NCI-H1092 treated with DMSO at 0.1 percent for 48 hours (cell line): ENCODE measurements at regions not wholly inside any gene's neighbourhood (a gene's known extent, or its start where the extent isn't known, plus 50 kb on each side); places are given as distances from the start of the nearest gene placed in this dataset.
"Not testable (repeated sequence)": the region's sequence is repeated elsewhere in the genome, so short reads cannot be mapped to it uniquely, and the experiment has no call there.

ENCODE experiments used
- DNase-seq: peaks from one replicate; lab custom pipeline; 2025; lab: John Stamatoyannopoulos, UW

DNA sequence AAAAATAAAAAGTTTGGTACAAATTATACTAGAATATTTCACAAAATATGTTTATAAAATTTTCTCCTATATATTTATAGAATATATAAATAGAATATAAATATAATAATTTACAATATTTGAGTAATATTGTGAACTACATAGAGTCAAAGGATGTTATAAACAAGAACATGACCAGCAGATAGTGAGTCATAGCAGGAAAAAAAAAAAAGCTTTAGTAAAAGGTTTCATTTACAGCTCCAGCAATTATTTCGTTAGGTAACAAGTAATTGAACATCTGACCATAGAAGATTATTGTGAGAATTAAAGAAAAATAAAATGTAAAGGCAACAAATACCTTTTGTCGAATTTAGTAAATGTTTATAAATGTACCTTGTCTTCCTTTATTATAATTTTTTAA lies 864.1 kb downstream of the PCDH17 start:
- DNase-seq = no peak

DNA sequence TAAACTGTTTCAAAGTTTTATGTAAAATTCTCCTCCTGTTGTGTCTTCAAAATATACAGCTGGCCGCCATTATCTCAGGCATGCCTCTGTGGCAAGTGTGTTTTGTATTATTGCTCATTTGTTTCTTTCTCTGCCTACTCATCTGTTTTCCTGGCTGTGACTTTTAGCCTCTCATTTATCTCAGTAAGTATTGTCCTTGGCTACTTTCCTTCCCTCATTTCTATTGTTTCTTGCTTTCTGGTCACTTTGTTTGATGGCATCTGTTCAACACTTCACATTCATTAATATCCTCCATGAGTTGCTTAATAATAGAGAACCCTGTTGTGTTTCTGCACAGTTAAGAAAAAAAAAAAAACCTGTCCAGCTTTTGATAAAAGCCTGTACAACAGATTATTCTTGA lies 869.4 kb downstream of the PCDH17 start:
- no peak for DNase-seq

DNA sequence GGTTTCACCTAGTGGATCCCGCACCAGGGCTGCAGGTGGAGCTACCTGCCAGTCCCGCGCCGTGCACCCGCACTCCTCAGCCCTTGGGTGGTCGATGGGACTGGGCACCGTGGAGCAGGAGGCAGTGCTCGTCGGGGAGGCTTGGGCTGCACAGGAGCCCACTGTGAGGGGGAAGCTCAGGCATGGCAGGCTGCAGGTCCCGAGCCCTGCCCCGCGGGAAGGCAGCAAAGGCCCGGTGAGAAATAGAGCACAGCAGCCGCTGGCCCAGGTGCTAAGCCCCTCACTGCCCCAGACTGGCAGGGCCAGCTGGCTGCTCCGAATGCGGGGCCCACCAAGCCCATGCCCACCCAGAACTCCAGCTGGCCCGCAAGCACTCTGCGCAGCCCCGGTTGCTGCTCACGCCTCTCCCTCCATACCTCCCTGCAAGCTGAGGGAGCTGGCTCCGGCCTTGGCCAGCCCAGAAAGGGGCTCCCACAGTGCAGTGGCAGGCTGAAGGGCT lies 872.7 kb downstream of the PCDH17 start:
- DNase-seq = not testable (repeated sequence)

DNA sequence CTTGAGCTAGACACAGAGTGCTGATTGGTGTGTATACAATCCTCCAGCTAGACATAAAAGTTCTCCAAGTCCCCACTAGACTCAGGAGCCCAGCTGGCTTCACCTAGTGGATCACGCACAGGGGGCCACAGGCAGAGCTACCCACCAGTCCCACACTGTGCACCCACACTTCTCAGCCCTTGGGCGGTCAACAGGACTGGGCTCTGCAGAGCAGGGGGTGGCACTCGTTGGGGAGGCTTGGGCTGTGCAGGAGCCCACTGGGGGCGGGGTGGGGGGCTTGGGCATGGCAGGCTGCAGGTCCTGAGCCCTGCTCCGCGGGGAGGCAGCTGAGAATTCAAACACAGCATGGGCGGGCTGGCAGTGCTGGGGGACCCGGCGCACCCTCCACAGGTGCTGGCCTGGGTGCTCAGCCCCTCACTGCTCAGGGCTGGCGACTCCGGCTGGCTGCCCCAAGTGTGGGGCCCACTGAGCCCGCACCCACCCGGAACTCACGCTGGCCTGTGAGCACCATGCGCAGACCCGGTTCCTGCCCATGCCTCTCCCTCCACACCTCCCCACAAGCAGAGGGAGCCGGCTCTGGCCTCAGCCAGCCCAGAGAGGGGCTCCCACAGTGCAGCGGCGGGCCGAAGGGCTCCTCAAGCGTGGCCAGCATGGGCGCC lies 873.8 kb downstream of the PCDH17 start:
- not testable (repeated sequence) for DNase-seq

DNA sequence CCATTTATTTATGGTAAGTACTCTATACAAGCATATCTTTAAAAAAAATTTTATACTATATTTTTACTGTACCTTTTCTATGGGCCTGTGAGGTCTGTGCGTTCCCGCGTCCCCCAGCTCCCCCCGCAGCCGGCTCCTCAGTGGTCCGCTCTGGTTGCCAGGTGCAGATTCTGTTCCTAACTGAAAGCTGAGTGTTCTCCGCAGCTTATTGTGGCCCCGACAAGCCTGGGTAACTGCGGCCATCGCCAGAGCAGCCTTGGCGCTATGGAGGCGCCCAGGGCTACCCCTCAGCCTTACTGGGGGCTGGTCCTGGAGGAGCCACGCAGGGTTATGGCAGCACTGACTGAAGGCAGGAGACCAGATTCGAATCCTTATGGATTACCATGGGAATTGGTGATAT lies 896.8 kb downstream of the PCDH17 start:
- DNase-seq = no peak

DNA sequence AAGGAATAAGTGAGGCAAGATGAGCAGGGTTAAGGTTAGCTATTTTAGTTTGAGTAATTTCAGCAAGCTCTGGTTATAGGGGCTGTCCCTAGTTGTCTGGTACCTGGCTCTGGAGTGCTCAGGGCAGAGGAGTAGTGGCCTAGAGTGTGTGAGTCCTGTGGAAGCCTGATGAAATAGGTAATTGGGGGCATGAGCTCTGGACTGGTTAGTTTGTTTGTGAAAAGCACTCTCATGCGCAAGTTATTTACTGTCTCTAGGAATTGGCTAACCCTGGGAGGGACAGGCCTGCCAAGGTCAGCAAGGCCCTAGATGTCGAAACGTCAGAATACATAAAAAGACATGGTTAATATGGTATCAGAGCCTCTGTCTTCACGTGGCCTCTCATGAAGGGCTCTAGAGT lies 900.1 kb downstream of the PCDH17 start:
- DNase-seq = no peak

DNA sequence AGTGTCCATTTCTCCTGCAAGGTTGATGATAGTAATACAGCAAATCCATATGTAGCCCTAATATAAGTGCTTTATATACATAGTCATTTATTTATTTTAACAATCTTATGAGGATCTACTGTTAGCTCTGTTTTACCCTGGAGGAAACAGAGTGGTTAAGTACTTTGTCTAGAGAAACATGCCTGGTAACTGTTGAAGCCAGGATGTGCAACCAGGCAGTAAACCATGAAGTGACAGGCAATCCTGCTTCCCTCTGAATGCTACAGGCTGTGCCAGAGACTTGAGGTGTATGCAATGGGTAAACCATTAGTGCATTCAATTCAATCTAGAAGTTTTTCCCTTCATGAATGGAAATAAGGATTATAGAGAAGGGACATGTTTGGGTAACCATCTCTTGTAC lies 911.0 kb downstream of the PCDH17 start:
- no peak for DNase-seq

DNA sequence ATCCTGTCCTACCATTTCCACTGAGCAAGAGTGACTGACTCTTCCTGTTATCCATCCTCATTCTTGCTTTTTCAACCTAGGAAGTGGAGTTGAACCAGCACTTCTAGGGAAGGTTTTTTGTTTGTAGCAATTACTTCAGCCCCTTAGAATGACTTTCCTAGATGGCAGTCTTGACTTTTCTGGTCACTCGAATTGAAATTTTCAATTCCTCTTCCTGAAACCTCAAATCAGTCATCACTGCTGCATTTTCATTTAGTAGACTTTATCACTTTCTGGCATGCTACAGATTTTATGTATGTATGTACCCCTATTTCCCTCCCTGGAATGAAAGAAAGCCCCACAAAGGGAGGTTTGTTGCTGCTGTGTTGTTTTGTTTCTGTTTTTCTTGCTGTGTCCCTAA lies 915.9 kb downstream of the PCDH17 start:
- no peak for DNase-seq

DNA sequence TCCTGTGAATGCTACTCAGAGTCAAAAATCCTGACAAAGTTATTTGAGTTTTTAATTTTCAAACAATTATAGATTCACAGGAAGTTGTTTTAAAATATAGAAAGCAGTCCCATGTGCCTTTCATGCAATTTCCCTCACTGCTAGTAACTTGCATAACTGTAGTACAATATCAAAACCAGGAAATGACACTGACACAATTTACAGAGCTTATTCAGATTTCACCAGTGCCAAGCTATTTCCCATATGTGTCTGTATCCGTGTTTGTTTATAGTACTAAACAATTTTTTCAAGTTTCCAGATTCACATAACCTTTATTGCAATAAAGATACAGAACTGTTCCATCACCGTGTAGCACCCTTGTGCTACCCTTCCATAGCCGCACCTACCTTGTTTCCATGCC lies 934.6 kb downstream of the PCDH17 start:
- no peak for DNase-seq

DNA sequence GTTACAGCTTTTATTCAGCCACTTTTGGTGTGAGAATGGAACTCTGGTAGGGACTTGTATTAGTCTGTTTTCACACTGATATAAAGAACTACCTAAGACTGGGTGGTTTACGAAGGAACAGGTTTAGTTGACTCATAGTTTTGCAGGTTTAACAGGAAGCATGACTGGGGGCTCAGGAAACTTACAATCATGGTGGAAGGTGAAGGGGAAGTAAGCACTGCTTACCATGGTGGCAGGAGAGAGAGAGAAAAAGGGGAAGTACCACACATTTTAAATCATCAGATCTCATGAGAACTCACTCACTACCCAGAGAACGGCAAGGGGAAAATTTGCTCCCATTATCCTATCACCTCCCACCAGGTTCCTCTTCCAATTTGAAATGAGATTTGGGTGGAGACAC lies 942.2 kb downstream of the PCDH17 start:
- no peak for DNase-seq

DNA sequence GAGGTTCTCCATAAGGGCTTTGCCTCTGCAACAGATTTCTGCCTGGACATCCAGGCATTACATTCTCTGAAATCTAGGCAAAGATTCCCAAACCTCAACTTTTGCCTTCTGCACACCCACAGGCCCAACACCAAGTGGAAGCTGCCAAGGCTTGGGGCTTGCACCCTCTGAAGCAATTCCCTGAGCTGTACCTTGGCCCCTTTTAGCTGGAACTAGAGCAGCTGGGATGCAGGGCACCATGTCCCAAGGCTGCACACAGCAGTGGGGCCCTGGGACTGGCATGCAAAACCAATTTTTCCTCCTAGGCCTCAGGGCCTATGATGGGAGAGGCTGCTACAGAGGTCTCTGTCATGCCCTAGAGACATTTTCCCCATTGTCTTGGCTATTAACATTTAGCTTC lies 943.2 kb downstream of the PCDH17 start:
- DNase-seq = no peak

DNA sequence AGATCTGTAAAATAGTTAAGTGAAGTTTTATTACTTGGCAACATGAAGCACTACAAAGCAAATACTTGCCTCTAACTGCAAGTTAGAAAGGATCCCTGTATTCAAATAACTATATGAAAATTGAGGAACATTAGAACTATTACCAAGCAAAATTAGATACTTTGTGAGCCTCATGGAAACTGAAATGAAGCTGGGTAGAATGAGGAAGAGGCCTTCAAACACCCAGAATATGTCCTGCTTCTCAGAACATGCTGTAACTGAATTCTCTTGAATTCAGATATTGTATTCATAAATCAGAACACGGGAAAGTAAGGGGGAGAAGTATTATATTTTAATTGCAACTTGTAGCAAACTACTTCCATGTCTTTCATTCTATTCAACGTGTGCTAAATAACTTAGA lies 947.9 kb downstream of the PCDH17 start:
- no peak for DNase-seq

DNA sequence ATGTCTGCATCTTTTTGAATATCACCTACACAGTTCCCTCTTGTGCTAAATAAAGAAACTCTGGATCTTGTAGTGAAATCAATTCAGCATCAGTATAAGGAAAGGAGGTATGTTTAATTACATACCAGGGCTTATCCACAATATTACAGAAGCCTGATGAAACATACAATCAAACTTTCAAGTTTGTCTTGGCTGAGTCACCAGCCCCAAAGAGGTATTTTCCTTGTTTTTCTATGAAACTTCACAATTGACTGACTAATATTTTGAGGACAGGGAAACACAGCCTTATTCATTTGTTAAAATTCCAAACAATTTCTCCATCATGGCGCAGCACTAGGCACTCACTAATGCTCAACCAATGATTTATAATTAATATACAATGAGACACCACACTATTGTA lies 952.4 kb downstream of the PCDH17 start:
- no peak for DNase-seq

DNA sequence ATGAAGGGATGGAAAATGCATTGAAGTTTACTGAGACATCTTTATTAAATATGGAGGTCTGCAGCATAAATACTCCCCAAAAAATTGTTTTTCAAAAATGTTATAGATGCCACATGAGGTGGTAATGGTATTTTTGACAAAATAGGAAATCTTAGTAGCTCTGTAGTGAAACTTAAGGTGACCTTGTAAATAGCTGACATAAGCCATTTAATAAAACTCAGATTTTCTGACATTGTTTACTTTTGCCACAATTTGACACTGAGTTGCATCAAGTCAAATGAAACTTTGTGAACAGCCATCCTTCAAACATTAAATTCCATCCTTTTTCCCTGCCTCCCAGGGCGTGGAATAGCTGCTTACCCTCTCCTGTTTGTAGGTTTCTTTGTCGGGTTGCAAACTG lies 953.1 kb downstream of the PCDH17 start:
- DNase-seq = no peak

DNA sequence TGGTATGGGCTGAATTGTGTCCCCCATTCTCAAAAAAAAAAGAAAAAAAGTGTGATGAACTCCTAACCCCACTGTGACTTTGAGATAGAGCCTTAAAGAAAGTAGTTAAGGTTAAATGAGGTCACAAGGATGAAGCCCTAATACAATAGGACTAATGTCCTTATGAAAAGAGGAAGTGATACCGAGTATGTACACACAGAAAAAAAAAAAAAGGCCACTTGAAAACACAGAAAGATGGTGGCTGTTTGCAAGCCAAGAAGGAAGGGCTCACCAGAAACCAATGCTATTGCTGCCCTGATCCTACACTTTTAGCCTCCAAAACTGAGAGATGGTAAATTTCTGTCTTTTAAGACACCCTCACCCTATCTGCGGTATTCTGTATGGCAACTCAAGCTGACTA lies 955.6 kb downstream of the PCDH17 start:
- no peak for DNase-seq

DNA sequence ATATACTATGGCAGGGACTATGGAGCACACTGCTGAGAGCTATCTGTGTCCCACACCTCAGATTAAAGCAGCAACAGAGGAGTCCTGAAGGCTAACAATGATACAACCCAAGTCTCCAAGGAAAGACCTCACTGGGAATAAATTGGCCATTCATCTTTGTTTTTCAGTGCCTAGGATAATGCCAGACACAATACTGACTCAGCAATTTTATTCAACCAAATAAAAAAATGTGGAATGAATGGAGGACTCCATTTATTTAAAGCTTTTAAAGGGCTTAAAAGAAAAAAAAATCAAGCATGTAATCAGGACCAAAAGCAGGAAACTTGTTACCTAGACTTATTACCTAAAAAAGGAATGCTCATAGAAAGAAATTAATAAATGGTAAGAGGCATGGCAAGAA lies 960.5 kb downstream of the PCDH17 start:
- no peak for DNase-seq

DNA sequence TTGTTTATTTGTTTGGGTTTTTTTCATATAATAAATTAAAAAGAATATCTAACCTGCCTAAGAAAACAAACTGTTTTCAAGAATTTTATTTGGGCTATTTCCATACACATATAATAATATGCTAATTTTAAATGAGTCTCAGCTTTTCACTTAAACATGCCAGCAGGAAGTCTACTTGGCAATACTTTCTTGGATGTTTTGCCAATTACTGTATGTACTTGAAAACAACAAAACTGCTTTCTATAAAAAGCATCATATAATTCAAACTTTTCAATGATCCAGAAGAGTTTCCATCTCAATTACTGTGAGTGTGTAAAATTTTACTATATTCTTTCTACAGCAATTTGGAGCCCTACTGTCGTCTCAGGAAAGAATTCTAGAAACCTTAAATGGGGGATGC lies 961.2 kb downstream of the PCDH17 start:
- DNase-seq = no peak

DNA sequence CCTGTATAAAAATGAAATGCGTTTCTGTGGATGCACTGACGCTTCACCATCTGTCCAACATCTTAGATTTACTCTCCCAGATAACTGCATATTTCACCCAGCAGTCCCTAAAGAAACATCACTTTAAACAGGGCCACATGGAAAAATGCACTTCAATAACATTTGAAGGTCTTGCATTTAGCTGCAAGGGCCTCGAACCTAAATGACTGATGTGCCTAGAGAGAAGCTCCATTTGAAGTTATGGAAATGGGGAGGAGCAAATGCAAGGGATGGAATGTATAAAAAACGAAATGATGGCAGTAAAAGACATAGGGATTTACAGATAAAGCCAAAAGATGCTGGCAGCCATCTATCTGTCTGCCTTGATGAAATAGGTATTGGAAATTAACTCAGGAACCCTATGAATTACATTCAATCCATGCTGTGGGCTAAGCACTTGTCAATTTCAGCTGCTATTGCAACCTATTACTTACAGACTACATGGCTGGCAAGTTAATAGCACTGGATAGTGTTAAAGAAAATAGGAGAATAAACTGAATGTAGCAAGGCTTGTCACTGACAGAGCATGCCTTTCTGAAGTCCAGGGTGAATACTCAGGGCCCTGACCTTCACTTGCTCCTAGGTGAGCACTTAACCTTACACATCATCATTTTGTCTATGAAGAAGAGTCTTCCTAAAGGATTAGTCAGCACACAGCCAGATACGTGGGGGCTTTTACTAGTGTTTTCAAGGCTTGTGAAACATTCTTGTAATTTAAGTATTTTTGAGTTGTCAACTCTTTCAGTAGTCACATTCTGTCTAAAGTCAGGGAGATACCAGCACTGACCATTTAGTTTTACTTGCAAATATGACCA lies 963.4 kb downstream of the PCDH17 start:
- no peak for DNase-seq

DNA sequence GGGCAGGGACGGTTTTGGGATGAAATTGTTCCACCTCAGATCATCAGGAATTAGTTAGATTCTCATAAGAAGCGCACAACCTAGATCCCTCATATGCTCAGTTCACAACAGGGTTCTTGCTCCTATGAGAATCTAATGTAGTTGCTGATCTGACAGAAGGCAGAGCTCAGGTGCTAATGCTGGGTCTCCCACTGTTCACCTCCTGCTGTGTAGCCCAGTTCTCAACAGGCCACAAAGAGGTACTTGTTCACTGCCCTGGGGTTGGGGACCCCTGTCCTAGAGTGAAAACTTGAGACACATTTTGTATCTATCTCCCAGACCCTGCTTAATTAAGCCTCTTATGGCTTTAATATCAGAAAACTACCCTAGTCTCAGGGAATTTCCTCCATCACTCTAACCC lies 966.0 kb downstream of the PCDH17 start:
- DNase-seq = no peak

DNA sequence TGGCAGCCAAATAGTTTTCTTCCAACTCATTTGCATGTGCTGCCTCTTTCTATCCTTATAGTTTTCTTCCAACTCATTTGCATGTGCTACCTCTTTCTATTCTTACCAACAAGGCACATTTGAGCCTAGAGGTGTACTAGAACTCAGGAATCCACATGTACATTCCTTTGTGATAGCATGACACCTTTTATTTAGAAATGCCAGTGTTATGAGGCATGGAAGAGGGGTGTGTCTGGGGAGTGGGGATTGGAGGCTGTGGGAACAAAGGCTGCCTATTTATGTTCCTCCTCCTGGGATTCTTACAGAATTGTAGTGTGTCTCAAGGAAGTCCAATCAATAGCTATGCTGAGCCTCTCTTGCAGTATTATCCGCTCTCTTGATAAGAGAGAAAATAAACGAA lies 966.7 kb downstream of the PCDH17 start:
- no peak for DNase-seq

DNA sequence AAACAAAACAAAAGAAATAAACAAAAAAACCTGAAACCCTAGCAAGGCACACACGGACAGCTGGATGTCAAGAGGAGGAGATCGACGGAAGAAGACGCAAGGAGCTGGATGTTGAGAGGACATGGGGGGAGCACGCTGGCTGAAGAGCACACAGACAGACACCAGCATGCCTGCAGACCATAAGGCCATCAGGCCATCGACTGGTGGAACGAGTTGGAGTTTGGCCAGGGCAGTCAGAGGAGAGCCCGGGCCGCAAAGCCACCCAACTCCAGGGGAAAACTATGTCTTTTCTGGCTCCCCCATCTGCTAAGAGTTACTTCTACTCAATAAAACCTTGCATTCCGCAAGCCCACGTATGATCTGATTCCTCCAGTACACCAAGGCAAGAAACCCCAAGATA lies 979.6 kb downstream of the PCDH17 start:
- no peak for DNase-seq

DNA sequence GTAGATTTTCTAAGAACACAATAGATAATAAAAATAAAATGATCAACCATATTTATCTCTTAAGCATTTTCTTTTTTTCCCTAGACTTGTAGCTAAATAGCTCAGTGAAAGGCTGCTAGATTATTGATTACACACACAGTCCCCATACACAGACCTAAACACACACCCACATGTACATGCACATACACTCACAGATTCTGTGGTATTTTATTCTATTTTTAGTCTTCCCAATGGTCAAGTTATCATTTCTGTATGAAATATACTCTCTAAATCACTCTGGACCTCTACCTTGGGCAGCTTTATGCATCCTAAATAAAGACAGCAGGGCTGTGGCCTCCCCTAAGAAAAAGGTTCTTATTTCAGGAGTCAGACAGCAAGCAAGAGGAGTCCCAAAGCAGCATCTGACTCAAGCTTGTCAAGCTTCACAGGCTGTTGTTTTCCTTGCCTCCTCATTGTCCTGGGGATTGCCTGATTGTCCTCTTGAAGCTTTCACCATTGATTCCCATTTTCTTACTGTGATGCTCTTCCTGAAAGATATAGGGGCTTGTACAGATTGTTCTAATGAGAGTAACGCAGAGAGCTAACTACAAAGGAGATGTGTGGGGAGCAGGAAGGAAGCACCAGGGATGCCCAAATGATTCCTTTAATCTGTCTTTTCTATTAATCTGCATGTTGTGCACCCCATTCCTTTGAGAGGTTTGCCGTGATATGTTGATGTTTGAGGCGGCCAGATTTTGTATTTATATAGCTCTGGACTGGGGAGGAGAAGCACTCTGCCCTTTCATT lies 986.5 kb downstream of the PCDH17 start:
- no peak for DNase-seq
